Neural cell (in vitro differentiated cells): ENCODE measurements at regions not wholly inside any gene's neighbourhood (a gene's known extent, or its start where the extent isn't known, plus 50 kb on each side); places are given as distances from the start of the nearest gene placed in this dataset.

Experiments used
- H2AFZ ChIP-seq: fragments of 200-600, 300-800 bp; sonication (generic), shearing (Covaris generic); 2 replicates; pipeline ENCODE4 v1.6.0; 2014; ENCODE audit warnings: low read depth, mild to moderate bottlenecking, antibody characterized with exemption, low read length, moderate library complexity
- H3F3A ChIP-seq: fragments of 200-600 bp; shearing (Covaris generic); 2 replicates; pipeline ENCODE4 v1.6.1; 2016; ENCODE audit warnings: mild to moderate bottlenecking, moderate library complexity, mixed read lengths, antibody characterized with exemption, low read length; ENCODE audit not compliant: insufficient read depth, poor library complexity, severe bottlenecking
- H3K27ac ChIP-seq: fragments of 200-600, 300-800 bp; sonication (generic), shearing (Covaris generic); 2 replicates; pipeline ENCODE4 v1.5.1; 2014; ENCODE audit warnings: mild to moderate bottlenecking, low read length, moderate library complexity
- H3K27me3 ChIP-seq: fragments of 300-800, 200-600 bp; sonication (generic), shearing (Covaris generic); 2 replicates; pipeline ENCODE4 v1.6.0; 2014; ENCODE audit warnings: mild to moderate bottlenecking, low read depth, low read length, moderate library complexity; ENCODE audit not compliant: insufficient read depth
- H3K36me3 ChIP-seq: fragments of 300-800, 200-600 bp; sonication (generic), shearing (Covaris generic); 2 replicates; pipeline ENCODE4 v1.5.1; 2014; ENCODE audit warnings: mild to moderate bottlenecking, antibody characterized with exemption, low read length, moderate library complexity; ENCODE audit not compliant: insufficient read depth
- H3K4me2 ChIP-seq: fragments of 300-800, 200-600 bp; sonication (generic), shearing (Covaris generic); 2 replicates; pipeline ENCODE4 v1.6.0; 2014; ENCODE audit warnings: mild to moderate bottlenecking, low read length
- H3K4me3 ChIP-seq: fragments of 300-800, 200-600 bp; sonication (generic), shearing (Covaris generic); 2 replicates; pipeline ENCODE4 v1.5.1; 2014; ENCODE audit warnings: mild to moderate bottlenecking, low read length, moderate library complexity
- H3K79me2 ChIP-seq: fragments of 200-600 bp; shearing (Covaris generic); replicated peaks from 2 replicates; pipeline ENCODE4 v1.6.0; 2014; ENCODE audit warnings: mild to moderate bottlenecking, low read length, moderate library complexity; ENCODE audit not compliant: insufficient read depth
- H3K9ac ChIP-seq: fragments of 300-800, 200-600 bp; sonication (generic), shearing (Covaris generic); 2 replicates; pipeline ENCODE4 v1.6.1; 2016; ENCODE audit warnings: mild to moderate bottlenecking, low read length, mixed read lengths
- H3K9me2 ChIP-seq: fragments of 200-600 bp; shearing (Covaris generic); 2 replicates; pipeline ENCODE4 v1.6.1; 2016; ENCODE audit warnings: mild to moderate bottlenecking, low read length, mixed read lengths; ENCODE audit not compliant: insufficient read depth
- H3K9me3 ChIP-seq: fragments of 200-600, 300-800 bp; sonication (generic), shearing (Covaris generic); 2 replicates; pipeline ENCODE4 v1.6.1; 2016; ENCODE audit warnings: mild to moderate bottlenecking, mixed run types, low read length, moderate library complexity, mixed read lengths
- H4K20me1 ChIP-seq: fragments of 200-600 bp; shearing (Covaris generic); 2 replicates; pipeline ENCODE4 v1.6.1; 2016; ENCODE audit warnings: mild to moderate bottlenecking, mixed run types; ENCODE audit not compliant: insufficient read depth
- EP300 ChIP-seq: fragments of 450-650 bp; conservative IDR thresholded peaks from 2 replicates; pipeline ENCODE4 v1.6.1; 2014; ENCODE audit warnings: antibody characterized with exemption, mild to moderate bottlenecking, moderate library complexity; ENCODE audit not compliant: poor library complexity, severe bottlenecking
- EZH2 ChIP-seq: fragments of 200-600, 300-800 bp; shearing (Covaris generic), sonication (generic); IDR thresholded peaks from 2 replicates; pipeline ENCODE4 v1.6.1; 2014; ENCODE audit warnings: antibody characterized with exemption, low read length, borderline replicate concordance, mild to moderate bottlenecking; ENCODE audit not compliant: insufficient read depth, poor library complexity, severe bottlenecking
- MXI1 ChIP-seq: fragments of 450-650 bp; conservative IDR thresholded peaks from 2 replicates; pipeline ENCODE4 v1.6.1; 2014; ENCODE audit warnings: antibody characterized with exemption, mild to moderate bottlenecking; ENCODE audit not compliant: poor library complexity, severe bottlenecking
- POLR2AphosphoS5 ChIP-seq: IDR thresholded peaks from 2 replicates; pipeline ENCODE4 v1.6.1; 2012
- RAD21 ChIP-seq: fragments of 450-650 bp; conservative IDR thresholded peaks from 2 replicates; pipeline ENCODE4 v1.6.1; 2014; ENCODE audit warnings: antibody characterized with exemption, mild to moderate bottlenecking, moderate library complexity
- SMC3 ChIP-seq: fragments of 450-650 bp; conservative IDR thresholded peaks from 2 replicates; pipeline ENCODE4 v1.6.1; 2014; ENCODE audit warnings: antibody characterized with exemption, mild to moderate bottlenecking, moderate library complexity; ENCODE audit not compliant: poor library complexity
- TAF1 ChIP-seq: IDR thresholded peaks from 2 replicates; pipeline ENCODE4 v1.6.1; 2012; ENCODE audit warnings: low read depth
- TF ChIP-seq, protein P1 (sequence below): fragments of 450-650 bp; IDR thresholded peaks from 2 replicates; pipeline ENCODE4 v1.5.1; 2014; ENCODE audit warnings: antibody characterized with exemption, mild to moderate bottlenecking, moderate library complexity; ENCODE audit not compliant: poor library complexity, severe bottlenecking
- TF ChIP-seq, protein P2 (sequence below): IDR thresholded peaks from 2 replicates; pipeline ENCODE4 v1.6.1; 2012; ENCODE audit warnings: borderline replicate concordance

DNA sequence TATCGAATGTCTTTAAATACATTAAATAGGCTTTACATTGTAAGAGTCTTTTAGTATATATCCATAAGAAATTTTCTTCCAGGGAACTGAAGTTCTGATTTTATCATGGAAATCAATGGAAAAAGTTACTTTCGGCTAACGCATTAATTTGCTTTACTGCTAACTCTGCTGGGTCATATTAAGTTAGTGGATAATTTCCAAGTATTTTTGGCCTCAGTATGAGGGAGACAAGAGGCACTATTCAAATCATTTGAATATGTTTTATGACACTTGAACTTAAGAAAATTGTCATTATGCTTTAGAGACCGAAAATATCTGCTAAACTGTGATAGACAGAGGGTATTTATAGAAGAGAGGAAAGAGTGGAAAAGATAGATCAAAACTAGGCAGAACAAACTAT, 237.5 kb downstream of the PCDH7 start:
- Histone ChIP-seq H3K27ac (no peak overlapping the region), H3K27me3 (no peaks in the 10 kb centered on the region), H3K9me3 (no peaks in the 10 kb centered on the region), H3K9me2 (no peaks in the 10 kb centered on the region), H3K9ac (no peak overlapping the region), H3K4me2 (no peak overlapping the region), H3F3A (no peaks in the 10 kb centered on the region), H3K36me3 (no peaks in the 10 kb centered on the region), H2AFZ (no peak overlapping the region), H3K79me2 (no peaks in the 10 kb centered on the region), H3K4me3 (no peak overlapping the region), H4K20me1 (no peaks in the 10 kb centered on the region)
- TF ChIP-seq TAF1 (no peak), EZH2 (no peak), MXI1 (no peak), RAD21 (no peak), SMC3 (no peak), POLR2AphosphoS5 (no peak), EP300 (no peak)
- TF ChIP-seq, protein P1, sequence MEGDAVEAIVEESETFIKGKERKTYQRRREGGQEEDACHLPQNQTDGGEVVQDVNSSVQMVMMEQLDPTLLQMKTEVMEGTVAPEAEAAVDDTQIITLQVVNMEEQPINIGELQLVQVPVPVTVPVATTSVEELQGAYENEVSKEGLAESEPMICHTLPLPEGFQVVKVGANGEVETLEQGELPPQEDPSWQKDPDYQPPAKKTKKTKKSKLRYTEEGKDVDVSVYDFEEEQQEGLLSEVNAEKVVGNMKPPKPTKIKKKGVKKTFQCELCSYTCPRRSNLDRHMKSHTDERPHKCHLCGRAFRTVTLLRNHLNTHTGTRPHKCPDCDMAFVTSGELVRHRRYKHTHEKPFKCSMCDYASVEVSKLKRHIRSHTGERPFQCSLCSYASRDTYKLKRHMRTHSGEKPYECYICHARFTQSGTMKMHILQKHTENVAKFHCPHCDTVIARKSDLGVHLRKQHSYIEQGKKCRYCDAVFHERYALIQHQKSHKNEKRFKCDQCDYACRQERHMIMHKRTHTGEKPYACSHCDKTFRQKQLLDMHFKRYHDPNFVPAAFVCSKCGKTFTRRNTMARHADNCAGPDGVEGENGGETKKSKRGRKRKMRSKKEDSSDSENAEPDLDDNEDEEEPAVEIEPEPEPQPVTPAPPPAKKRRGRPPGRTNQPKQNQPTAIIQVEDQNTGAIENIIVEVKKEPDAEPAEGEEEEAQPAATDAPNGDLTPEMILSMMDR: no peak
- TF ChIP-seq, protein P2, sequence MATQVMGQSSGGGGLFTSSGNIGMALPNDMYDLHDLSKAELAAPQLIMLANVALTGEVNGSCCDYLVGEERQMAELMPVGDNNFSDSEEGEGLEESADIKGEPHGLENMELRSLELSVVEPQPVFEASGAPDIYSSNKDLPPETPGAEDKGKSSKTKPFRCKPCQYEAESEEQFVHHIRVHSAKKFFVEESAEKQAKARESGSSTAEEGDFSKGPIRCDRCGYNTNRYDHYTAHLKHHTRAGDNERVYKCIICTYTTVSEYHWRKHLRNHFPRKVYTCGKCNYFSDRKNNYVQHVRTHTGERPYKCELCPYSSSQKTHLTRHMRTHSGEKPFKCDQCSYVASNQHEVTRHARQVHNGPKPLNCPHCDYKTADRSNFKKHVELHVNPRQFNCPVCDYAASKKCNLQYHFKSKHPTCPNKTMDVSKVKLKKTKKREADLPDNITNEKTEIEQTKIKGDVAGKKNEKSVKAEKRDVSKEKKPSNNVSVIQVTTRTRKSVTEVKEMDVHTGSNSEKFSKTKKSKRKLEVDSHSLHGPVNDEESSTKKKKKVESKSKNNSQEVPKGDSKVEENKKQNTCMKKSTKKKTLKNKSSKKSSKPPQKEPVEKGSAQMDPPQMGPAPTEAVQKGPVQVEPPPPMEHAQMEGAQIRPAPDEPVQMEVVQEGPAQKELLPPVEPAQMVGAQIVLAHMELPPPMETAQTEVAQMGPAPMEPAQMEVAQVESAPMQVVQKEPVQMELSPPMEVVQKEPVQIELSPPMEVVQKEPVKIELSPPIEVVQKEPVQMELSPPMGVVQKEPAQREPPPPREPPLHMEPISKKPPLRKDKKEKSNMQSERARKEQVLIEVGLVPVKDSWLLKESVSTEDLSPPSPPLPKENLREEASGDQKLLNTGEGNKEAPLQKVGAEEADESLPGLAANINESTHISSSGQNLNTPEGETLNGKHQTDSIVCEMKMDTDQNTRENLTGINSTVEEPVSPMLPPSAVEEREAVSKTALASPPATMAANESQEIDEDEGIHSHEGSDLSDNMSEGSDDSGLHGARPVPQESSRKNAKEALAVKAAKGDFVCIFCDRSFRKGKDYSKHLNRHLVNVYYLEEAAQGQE: no peak

DNA sequence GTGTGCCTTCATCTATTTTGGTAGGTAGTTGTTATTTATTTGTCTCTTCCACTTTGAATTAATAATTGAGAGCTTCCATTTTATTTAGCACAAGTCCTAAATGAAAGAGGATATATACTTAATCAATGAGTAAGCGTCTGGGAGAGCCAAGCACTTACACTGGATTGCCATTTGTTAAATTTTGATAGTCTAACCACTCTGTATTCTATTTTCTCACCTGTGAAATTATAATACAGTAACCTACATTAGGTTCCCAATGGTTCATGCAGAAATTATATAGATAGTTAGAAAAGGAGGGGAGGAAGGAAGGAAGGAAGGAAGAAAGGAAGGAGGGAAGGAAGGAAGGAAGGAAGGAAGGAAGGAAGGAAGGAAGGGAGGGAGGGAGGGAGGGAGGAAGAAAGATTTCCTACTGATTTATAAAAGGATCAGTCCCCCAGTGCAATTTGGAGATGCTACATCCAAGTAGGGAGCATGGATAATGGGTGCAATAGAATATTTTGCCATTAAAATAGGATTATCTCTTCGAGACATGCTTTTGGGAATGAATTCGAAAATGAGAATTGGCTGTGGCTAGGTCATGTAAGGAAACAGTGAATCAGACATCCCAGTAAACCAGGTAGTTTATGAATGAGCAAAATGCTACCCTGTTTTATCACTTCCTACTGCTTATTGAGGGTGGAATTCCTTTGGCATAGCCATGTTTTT, 239.8 kb downstream of the PCDH7 start:
- Histone ChIP-seq H3K4me2 (no peak overlapping the region), H3K36me3 (no peaks in the 10 kb centered on the region), H2AFZ (no peak overlapping the region), H4K20me1 (no peaks in the 10 kb centered on the region), H3K9ac (no peak overlapping the region), H3K27me3 (no peaks in the 10 kb centered on the region), H3K9me3 (no peaks in the 10 kb centered on the region), H3K4me3 (no peak overlapping the region), H3K27ac (no peak overlapping the region), H3K9me2 (no peaks in the 10 kb centered on the region), H3K79me2 (no peaks in the 10 kb centered on the region), H3F3A (no peaks in the 10 kb centered on the region)
- TF ChIP-seq MXI1 (no peak), SMC3 (no peak), EZH2 (no peak), EP300 (no peak), TAF1 (no peak), POLR2AphosphoS5 (no peak), RAD21 (no peak)
- TF ChIP-seq, protein P1: no peak
- TF ChIP-seq, protein P2: no peak
